Astrocyte (in vitro differentiated cells and primary cell): ENCODE measurements at regions not wholly inside any gene's neighbourhood (a gene's known extent, or its start where the extent isn't known, plus 50 kb on each side); places are given as distances from the start of the nearest gene placed in this dataset.

Experiments
- CTCF ChIP-seq: IDR thresholded peaks from 2 replicates; pipeline ENCODE4 v1.5.1; 2011; ENCODE audit warnings: low read depth, mild to moderate bottlenecking, inconsistent platforms, low read length, moderate library complexity; ENCODE audit not compliant: insufficient read depth
- EZH2 ChIP-seq: IDR thresholded peaks from 2 replicates; pipeline ENCODE4 v1.6.1; 2012; ENCODE audit warnings: mild to moderate bottlenecking, low read length, inconsistent platforms; ENCODE audit not compliant: insufficient read depth

- TF ChIP-seq CTCF: no peak
- TF ChIP-seq EZH2: no peak
Measured at GRCh38 chr3:106379251-106379750, 510.5 kb upstream of the CBLB start.
